ENCODE measurements at regions not wholly inside any gene's neighbourhood (a gene's known extent, or its start where the extent isn't known, plus 50 kb on each side); places are given as distances from the start of the nearest gene placed in this dataset.

- Histone ChIP-seq H3K4me1 (ENCODE audit: low read depth) (no peaks in the 10 kb centered on the region), H3K36me3 (ENCODE audit: low read depth) (no peaks in the 10 kb centered on the region), H3K9me3 (peaks cover 4% of the 10 kb centered on the region), H3K4me3 (no peak overlapping the region)
- DNase-seq (no peak), ATAC-seq (no peak)
- no peak for TF ChIP-seq CTCF (IDR thresholded peaks at IDR 0.05)
- intact Hi-C loops (cut with DNase I, micrococcal nuclease), result no loop called here
Measured at GRCh38 chr9:14391620-14392019, 77.7 kb upstream of the NFIB start.

GRCh38 chr9:14389657-14390056 lies 75.7 kb upstream of the NFIB start:
- Histone ChIP-seq H3K4me3 (no peak overlapping the region), H3K4me1 (ENCODE audit: low read depth) (no peaks in the 10 kb centered on the region), H3K9me3 (peaks cover 4% of the 10 kb centered on the region), H3K36me3 (ENCODE audit: low read depth) (no peaks in the 10 kb centered on the region)
- DNase-seq (no peak), ATAC-seq (no peak)
- TF ChIP-seq CTCF (IDR thresholded peaks at IDR 0.05), result no peak
- intact Hi-C loops (cut with DNase I, micrococcal nuclease), result no loop called here

GRCh38 chr9:14389146-14389545 lies 75.2 kb upstream of the NFIB start:
- H3K4me3 ChIP-seq, result no peak overlapping the region
- no peaks in the 10 kb centered on the region for H3K36me3 ChIP-seq (ENCODE audit: low read depth)

GRCh38 chr9:14383773-14384172 lies 69.8 kb upstream of the NFIB start:
- ATAC-seq (no peak), DNase-seq (no peak)
- no peaks in the 10 kb centered on the region for H3K4me1 ChIP-seq (ENCODE audit: low read depth)
- no peak overlapping the region for H3K4me3 ChIP-seq
- TF ChIP-seq CTCF (IDR thresholded peaks at IDR 0.05), result no peak
- H3K36me3 ChIP-seq (ENCODE audit: low read depth), result no peaks in the 10 kb centered on the region
- intact Hi-C loops (cut with DNase I, micrococcal nuclease), result no loop called here
- no peaks in the 10 kb centered on the region for H3K9me3 ChIP-seq

More at GRCh38 chr9:14389146-14389545, 75.2 kb upstream of the NFIB start:
- ATAC-seq (no peak), DNase-seq (no peak)
- Histone ChIP-seq H3K4me1 (ENCODE audit: low read depth) (no peaks in the 10 kb centered on the region), H3K9me3 (peaks cover 4% of the 10 kb centered on the region)
- intact Hi-C loops (cut with DNase I, micrococcal nuclease), result no loop called here
- TF ChIP-seq CTCF (IDR thresholded peaks at IDR 0.05), result no peak

- TF ChIP-seq CTCF (IDR thresholded peaks at IDR 0.05), result no peak
- ATAC-seq, result no peak
- H3K4me3 ChIP-seq, result no peak overlapping the region
- intact Hi-C loops (cut with DNase I, micrococcal nuclease), result no loop called here
- no peaks in the 10 kb centered on the region for H3K4me1 ChIP-seq (ENCODE audit: low read depth)
- DNase-seq, result no peak
- H3K36me3 ChIP-seq (ENCODE audit: low read depth), result no peaks in the 10 kb centered on the region
- H3K9me3 ChIP-seq, result no peaks in the 10 kb centered on the region
Measured at GRCh38 chr9:14383294-14383693, 69.4 kb upstream of the NFIB start.

Measured in mucosa of descending colon (tissue), 3 donors.